PFSK-1 (cell line): ENCODE measurements at regions not wholly inside any gene's neighbourhood (a gene's known extent, or its start where the extent isn't known, plus 50 kb on each side); places are given as distances from the start of the nearest gene placed in this dataset.

Experiments used
- POLR2AphosphoS5 ChIP-seq: IDR thresholded peaks from 2 replicates; pipeline ENCODE4 v1.6.1; 2012; ENCODE audit warnings: low read depth, mild to moderate bottlenecking, control low read depth, low read length, moderate library complexity
- REST ChIP-seq, 2 experiments: IDR thresholded peaks; 2 replicates each; pipeline versions ENCODE4 v1.6.1 to v1.8.0; 2011 to 2012; ENCODE audit warnings: low read depth in 2 of 2, low read length in 2 of 2, control low read depth in 1 of 2, inconsistent platforms in 1 of 2, mild to moderate bottlenecking in 1 of 2, moderate library complexity in 1 of 2; ENCODE audit not compliant: insufficient read depth in 1 of 2
- SIN3A ChIP-seq: IDR thresholded peaks from 2 replicates; pipeline ENCODE4 v1.6.1; 2012; ENCODE audit warnings: mild to moderate bottlenecking, low read length, moderate library complexity, borderline replicate concordance; ENCODE audit not compliant: insufficient read depth
- TAF1 ChIP-seq: IDR thresholded peaks from 2 replicates; pipeline ENCODE4 v1.6.1; 2012; ENCODE audit warnings: low read length, control low read depth, borderline replicate concordance; ENCODE audit not compliant: insufficient read depth

GRCh38 chr15:35197306-35197705, 112.2 kb upstream of the NANOGP8 start:
- TF ChIP-seq SIN3A (no peak), POLR2AphosphoS5 (no peak), TAF1 (no peak), REST (IDR thresholded peaks at IDR 0.05; ENCODE audit: insufficient read depth in 1 of 2, low read depth in 2 of 2, low read length in 2 of 2) (no peak)
